HepG2 (cell line): ENCODE measurements at regions not wholly inside any gene's neighbourhood (a gene's known extent, or its start where the extent isn't known, plus 50 kb on each side); places are given as distances from the start of the nearest gene placed in this dataset.

Source experiments
- KIAA2018 ChIP-seq: sonication (generic); formaldehyde crosslinking; IDR thresholded peaks from 2 replicates; pipeline ENCODE4 v1.5.0; 2020; ENCODE audit warnings: mild to moderate bottlenecking, missing genetic modification reagents, borderline replicate concordance
- TEAD2 ChIP-seq: sonication (generic); formaldehyde crosslinking; IDR thresholded peaks from 2 replicates; pipeline ENCODE4 v1.9.0; 2021; ENCODE audit warnings: missing genetic modification reagents
- TF ChIP-seq, protein P1 (sequence below): sonication (generic); formaldehyde crosslinking; IDR thresholded peaks from 2 replicates; pipeline ENCODE4 v1.4.0; 2020; ENCODE audit warnings: missing genetic modification reagents, borderline replicate concordance

GRCh38 chr13:105972306-105972721 lies 563.1 kb downstream of the EFNB2 start (continued):
- TF ChIP-seq KIAA2018 (CRISPR knock-in tag) (no peak), TEAD2 (CRISPR knock-in tag) (no peak)
- TF ChIP-seq, protein P1, sequence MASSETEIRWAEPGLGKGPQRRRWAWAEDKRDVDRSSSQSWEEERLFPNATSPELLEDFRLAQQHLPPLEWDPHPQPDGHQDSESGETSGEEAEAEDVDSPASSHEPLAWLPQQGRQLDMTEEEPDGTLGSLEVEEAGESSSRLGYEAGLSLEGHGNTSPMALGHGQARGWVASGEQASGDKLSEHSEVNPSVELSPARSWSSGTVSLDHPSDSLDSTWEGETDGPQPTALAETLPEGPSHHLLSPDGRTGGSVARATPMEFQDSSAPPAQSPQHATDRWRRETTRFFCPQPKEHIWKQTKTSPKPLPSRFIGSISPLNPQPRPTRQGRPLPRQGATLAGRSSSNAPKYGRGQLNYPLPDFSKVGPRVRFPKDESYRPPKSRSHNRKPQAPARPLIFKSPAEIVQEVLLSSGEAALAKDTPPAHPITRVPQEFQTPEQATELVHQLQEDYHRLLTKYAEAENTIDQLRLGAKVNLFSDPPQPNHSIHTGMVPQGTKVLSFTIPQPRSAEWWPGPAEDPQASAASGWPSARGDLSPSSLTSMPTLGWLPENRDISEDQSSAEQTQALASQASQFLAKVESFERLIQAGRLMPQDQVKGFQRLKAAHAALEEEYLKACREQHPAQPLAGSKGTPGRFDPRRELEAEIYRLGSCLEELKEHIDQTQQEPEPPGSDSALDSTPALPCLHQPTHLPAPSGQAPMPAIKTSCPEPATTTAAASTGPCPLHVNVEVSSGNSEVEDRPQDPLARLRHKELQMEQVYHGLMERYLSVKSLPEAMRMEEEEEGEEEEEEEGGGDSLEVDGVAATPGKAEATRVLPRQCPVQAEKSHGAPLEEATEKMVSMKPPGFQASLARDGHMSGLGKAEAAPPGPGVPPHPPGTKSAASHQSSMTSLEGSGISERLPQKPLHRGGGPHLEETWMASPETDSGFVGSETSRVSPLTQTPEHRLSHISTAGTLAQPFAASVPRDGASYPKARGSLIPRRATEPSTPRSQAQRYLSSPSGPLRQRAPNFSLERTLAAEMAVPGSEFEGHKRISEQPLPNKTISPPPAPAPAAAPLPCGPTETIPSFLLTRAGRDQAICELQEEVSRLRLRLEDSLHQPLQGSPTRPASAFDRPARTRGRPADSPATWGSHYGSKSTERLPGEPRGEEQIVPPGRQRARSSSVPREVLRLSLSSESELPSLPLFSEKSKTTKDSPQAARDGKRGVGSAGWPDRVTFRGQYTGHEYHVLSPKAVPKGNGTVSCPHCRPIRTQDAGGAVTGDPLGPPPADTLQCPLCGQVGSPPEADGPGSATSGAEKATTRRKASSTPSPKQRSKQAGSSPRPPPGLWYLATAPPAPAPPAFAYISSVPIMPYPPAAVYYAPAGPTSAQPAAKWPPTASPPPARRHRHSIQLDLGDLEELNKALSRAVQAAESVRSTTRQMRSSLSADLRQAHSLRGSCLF (CRISPR knock-in tag) = no peak
